ENCODE measurements at regions not wholly inside any gene's neighbourhood (a gene's known extent, or its start where the extent isn't known, plus 50 kb on each side); places are given as distances from the start of the nearest gene placed in this dataset.

DNA sequence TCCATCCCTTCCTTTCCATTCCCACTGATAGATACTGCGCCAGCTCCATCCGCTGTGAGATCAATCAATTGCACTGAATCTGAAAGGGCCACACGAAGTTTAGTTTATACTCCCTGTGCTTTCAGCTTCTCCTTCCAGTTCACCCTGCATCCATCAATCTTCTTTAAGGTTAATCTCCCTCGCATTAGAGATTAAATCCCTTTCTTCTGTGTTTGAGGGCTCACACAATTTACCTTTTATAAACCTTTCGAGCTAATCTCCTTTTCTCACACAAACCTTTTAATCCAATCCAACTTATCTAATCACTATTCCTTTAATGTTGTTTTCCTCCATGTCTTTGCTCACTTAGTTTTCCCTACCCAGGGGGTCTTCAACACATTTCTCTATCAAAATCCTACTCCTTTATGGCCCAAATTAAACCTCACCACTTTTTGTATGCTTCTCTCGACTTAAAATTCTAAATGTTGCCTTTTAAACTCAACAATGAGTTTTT lies 64.6 kb upstream of the HAPLN1 start:
- H3K27ac ChIP-seq: no peak overlapping the region
- DNase-seq (no peak), ATAC-seq (no peak)
- H3K4me3 ChIP-seq: no peak overlapping the region
- H3K4me1 ChIP-seq: no peaks in the 10 kb centered on the region
- TF ChIP-seq POLR2A (IDR thresholded peaks at IDR 0.05): no peak
- H3K9me3 ChIP-seq: no peaks in the 10 kb centered on the region
- H3K36me3 ChIP-seq: no peaks in the 10 kb centered on the region
- intact Hi-C loops (cut with DNase I): no loop called here
- 59 to 61% (median 60%) methylated on average over 6 of the region's 6 CpGs for WGBS, 4 donors
- no peaks in the 10 kb centered on the region for H3K27me3 ChIP-seq

DNA sequence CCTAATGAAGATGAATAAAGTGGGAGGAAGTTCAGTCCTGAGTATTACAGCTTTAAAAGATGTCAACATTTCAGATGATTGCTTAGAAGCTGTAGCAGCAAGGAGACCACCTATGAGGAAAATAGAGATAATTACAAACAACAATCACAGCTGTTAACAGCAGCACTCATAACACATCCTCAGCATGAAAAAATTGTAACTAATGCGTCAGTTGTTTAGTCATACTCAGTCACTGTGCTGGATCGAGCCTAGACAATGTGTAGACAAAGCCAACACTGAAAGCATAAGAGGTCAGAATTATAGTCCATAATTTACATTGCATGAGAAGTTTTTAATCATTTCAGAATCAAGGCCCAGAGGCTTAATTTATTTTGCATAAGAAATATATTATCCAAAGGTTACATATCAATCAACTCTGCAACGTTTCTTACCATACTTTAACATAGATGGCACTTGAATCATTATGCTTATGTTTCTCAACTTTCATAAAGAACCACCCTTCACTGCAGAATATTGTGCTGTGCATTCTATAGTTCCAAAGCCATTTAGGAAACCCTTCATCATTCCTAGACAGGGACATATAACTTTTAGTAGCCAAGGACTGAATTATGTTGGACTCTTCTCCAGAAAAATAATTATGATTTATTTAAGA lies 60.2 kb upstream of the HAPLN1 start:
- Histone ChIP-seq H3K27me3 (no peaks in the 10 kb centered on the region), H3K4me1 (peaks cover 0 to 4% (median 0%) of the 10 kb centered on the region in 12 donors), H3K9me3 (no peaks in the 10 kb centered on the region), H3K27ac (no peak overlapping the region), H3K4me3 (no peak overlapping the region), H3K36me3 (no peaks in the 10 kb centered on the region)
- DNase-seq (no peak), ATAC-seq (no peak)
- intact Hi-C loops (cut with DNase I): no loop called here
- no peak for TF ChIP-seq POLR2A (IDR thresholded peaks at IDR 0.05)
- 82 to 87% (median 84%) methylated on average over 3 of the region's 3 CpGs for WGBS, 4 donors

DNA sequence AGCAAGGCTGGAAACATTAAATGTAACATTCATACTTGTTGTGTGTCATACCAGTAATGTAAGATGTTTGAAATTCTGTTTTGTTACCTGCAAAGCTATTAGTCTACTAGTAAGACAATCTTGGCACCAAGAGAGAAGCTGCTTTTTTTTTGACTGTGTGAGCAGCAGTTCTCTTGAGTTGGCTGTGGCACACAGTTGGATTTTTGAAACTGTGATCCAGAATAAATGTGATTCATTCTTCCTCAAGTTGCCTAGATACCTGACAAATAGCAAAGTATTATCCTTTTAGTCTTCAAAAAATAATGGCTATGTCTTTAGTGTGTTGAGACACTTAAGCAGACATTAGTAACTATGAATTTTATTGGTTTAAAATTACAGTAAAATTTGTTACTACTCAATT lies 57.2 kb upstream of the HAPLN1 start:
- DNase-seq: no peak
- no peak overlapping the region for H3K4me3 ChIP-seq
- H3K36me3 ChIP-seq: no peaks in the 10 kb centered on the region
- no peaks in the 10 kb centered on the region for H3K9me3 ChIP-seq
- no peaks in the 10 kb centered on the region for H3K27me3 ChIP-seq
- intact Hi-C loops (cut with DNase I): no loop called here
- ATAC-seq: no peak
- H3K27ac ChIP-seq: no peak overlapping the region
- peaks cover 0 to 4% (median 0%) of the 10 kb centered on the region in 12 donors for H3K4me1 ChIP-seq
- TF ChIP-seq, protein P1, sequence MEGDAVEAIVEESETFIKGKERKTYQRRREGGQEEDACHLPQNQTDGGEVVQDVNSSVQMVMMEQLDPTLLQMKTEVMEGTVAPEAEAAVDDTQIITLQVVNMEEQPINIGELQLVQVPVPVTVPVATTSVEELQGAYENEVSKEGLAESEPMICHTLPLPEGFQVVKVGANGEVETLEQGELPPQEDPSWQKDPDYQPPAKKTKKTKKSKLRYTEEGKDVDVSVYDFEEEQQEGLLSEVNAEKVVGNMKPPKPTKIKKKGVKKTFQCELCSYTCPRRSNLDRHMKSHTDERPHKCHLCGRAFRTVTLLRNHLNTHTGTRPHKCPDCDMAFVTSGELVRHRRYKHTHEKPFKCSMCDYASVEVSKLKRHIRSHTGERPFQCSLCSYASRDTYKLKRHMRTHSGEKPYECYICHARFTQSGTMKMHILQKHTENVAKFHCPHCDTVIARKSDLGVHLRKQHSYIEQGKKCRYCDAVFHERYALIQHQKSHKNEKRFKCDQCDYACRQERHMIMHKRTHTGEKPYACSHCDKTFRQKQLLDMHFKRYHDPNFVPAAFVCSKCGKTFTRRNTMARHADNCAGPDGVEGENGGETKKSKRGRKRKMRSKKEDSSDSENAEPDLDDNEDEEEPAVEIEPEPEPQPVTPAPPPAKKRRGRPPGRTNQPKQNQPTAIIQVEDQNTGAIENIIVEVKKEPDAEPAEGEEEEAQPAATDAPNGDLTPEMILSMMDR (IDR thresholded peaks at IDR 0.05): no peak
- no peak for TF ChIP-seq POLR2A (IDR thresholded peaks at IDR 0.05)

DNA sequence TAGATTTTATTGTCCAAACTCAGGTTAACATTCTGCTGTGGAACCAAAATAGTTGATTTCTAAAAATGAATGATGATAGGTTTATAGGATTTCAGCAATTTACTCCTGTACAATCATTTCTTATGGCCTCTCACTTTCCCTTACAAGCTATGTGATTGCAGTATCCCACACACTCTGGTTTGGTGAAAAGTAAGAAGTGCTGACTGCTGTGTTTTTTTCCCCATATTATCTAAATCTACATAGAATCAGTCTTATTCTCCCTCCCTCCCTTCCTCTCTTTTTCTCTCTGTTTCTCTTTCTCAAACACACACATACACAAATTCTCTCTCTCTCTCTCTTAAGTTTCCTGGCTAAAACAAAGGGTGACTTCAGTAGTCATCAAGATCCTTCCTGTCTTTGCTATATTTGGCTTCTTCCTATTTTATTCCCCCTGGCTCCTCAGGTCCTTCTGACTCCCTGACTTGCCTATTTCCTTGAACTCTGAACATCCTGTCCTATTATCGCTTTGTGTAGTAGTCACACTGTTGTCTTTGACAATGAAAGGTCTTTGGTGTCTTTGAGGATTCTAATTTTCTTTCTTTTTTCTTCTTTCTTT lies 55.9 kb upstream of the HAPLN1 start:
- intact Hi-C loops (cut with DNase I): no loop called here
- peak in 2 of 4 donors; percentile 28 to 59 for ATAC-seq
- no peak for TF ChIP-seq POLR2A (IDR thresholded peaks at IDR 0.05)
- Histone ChIP-seq H3K9me3 (no peaks in the 10 kb centered on the region), H3K27me3 (no peaks in the 10 kb centered on the region), H3K27ac (no peak overlapping the region), H3K36me3 (no peaks in the 10 kb centered on the region), H3K4me1 (peaks cover 0 to 4% (median 0%) of the 10 kb centered on the region in 12 donors), H3K4me3 (no peak overlapping the region)
- DNase-seq: no peak
- 55 to 66% (median 62%) methylated on average over 1 of the region's 1 CpG for WGBS, 4 donors

Measured in heart left ventricle (tissue), 16 donors.